ENCODE measurements at regions not wholly inside any gene's neighbourhood (a gene's known extent, or its start where the extent isn't known, plus 50 kb on each side); places are given as distances from the start of the nearest gene placed in this dataset.

GRCh38 chr10:53013201-53013810 is 240.7 kb upstream of the MBL2 start:
- H3K27me3 Mint-ChIP-seq (ENCODE audit: unreplicated experiment) = no peaks in the 10 kb centered on the region
- no peaks in the 10 kb centered on the region for H3K4me1 Mint-ChIP-seq (ENCODE audit: unreplicated experiment)
- H3K27ac Mint-ChIP-seq (ENCODE audit: unreplicated experiment) = no peak overlapping the region
- no peaks in the 10 kb centered on the region for H3K9me3 Mint-ChIP-seq (ENCODE audit: unreplicated experiment)
- H3K4me3 Mint-ChIP-seq (ENCODE audit: unreplicated experiment) = no peak overlapping the region
- TF ChIP-seq, protein P1, sequence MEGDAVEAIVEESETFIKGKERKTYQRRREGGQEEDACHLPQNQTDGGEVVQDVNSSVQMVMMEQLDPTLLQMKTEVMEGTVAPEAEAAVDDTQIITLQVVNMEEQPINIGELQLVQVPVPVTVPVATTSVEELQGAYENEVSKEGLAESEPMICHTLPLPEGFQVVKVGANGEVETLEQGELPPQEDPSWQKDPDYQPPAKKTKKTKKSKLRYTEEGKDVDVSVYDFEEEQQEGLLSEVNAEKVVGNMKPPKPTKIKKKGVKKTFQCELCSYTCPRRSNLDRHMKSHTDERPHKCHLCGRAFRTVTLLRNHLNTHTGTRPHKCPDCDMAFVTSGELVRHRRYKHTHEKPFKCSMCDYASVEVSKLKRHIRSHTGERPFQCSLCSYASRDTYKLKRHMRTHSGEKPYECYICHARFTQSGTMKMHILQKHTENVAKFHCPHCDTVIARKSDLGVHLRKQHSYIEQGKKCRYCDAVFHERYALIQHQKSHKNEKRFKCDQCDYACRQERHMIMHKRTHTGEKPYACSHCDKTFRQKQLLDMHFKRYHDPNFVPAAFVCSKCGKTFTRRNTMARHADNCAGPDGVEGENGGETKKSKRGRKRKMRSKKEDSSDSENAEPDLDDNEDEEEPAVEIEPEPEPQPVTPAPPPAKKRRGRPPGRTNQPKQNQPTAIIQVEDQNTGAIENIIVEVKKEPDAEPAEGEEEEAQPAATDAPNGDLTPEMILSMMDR (IDR thresholded peaks at IDR 0.05; ENCODE audit: unreplicated experiment) = no peak
- H3K36me3 Mint-ChIP-seq (ENCODE audit: low read depth, unreplicated experiment) = no peaks in the 10 kb centered on the region
- no peak for DNase-seq (ENCODE audit: low spot score)

DNA sequence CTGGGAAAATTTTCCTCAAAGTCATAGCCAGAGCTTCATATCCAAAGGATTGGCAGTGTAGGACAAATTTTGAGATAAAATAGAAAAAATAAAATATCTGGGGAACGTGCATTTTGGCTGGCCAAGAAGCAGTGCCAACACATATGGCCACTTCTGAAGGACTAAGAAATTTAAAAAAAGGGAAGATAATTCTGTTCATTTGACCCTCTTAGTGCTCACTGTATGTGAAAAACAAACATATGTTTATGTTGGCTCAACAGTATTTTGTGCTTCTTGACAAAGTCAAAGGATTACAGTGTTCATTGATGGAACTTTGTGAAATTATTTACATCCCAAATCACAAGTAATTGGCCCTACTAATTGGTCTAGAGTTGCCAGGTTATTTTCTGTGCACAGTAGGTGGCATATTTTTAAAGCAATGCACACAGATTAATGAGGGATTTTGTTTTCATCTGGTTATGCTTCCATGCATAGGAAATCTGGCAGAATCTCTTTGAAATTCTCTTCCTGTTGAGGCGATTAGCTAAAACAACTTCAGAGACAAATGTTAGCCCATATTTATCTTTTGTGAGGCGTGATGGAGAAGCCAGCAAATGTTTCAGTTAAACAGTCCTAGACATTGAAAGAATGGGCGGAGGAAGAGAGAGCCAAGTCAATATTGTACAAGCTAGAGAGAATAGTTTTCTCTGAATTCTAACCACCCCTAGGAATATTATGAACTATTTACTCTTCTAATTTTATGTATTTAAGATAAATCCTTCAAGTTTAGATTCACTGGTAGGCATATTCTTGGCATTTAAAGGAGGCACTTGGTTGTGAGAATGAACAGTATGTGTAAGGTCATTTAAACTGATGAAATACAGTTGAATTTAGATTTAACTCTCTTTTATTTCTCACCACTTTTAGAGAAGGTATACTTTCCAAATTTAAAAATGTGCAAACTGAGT is 237.7 kb upstream of the MBL2 start:
- Mint-ChIP-seq H3K4me1 (ENCODE audit: unreplicated experiment) (no peaks in the 10 kb centered on the region), H3K4me3 (ENCODE audit: unreplicated experiment) (no peak overlapping the region), H3K27ac (ENCODE audit: unreplicated experiment) (no peak overlapping the region), H3K9me3 (ENCODE audit: unreplicated experiment) (no peaks in the 10 kb centered on the region), H3K36me3 (ENCODE audit: low read depth, unreplicated experiment) (no peaks in the 10 kb centered on the region), H3K27me3 (ENCODE audit: unreplicated experiment) (peaks cover 1% of the 10 kb centered on the region)
- no peak for DNase-seq (ENCODE audit: low spot score)
- TF ChIP-seq, protein P1 (IDR thresholded peaks at IDR 0.05; ENCODE audit: unreplicated experiment) = no peak

DNA sequence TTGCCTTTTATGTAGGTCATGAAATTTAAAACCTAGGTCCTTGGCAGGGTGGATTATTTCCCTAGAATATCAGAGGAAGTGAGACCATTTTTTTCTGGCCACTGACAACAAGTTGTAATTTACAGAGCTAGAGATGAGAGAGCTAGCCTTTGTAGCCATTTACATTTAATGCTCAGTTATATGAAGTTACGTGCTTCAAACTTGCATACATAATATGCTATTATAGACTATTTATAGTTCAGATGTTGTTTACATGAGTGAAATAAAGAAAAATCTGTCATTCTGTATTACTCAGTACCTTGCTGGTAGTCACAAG is 234.9 kb upstream of the MBL2 start:
- Mint-ChIP-seq H3K27me3 (ENCODE audit: unreplicated experiment) (peaks cover 1% of the 10 kb centered on the region), H3K4me3 (ENCODE audit: unreplicated experiment) (no peak overlapping the region), H3K27ac (ENCODE audit: unreplicated experiment) (no peak overlapping the region), H3K36me3 (ENCODE audit: low read depth, unreplicated experiment) (no peaks in the 10 kb centered on the region), H3K9me3 (ENCODE audit: unreplicated experiment) (no peaks in the 10 kb centered on the region), H3K4me1 (ENCODE audit: unreplicated experiment) (no peaks in the 10 kb centered on the region)
- DNase-seq (ENCODE audit: low spot score) = no peak
- TF ChIP-seq, protein P1 (IDR thresholded peaks at IDR 0.05; ENCODE audit: unreplicated experiment) = no peak

DNA sequence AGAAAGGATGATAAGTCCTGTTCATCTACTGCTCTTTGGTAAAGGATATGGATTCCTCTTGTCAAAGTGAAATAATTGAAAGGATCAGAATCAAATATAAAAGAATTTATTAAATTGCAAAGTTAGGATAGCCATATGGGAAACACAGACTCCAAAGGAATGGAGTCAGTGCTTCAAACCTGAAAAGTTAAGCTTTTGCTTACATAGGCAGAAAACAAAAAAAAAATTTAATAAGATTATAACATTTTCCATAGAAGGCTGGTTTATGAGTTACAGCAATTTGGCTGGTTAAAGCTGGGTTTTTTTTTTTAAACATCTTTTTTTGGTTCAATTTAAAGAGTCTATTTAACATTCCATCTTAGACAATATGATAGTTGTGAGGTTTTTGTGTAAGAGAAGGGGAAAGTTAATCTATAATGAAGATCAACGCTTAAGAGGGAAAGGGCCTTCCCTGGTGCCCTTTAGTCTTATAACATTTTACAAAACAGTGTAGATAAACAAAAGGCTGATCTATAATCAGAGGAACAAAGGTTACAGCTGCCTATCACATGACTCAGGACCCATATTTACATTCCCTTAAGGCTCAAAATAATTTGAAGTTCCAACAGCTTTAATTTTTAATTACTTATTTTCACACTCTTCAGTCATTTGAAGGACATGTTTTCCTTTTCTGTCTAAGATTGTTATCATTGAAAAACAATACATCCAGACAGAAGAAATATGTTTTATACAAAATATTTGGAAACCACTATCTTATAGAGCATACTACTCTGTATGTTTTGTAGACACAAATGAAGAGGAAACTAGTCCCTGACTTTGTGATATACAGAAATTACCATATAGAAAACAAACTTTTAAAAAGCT is 234.3 kb upstream of the MBL2 start:
- H3K27me3 Mint-ChIP-seq (ENCODE audit: unreplicated experiment) = peaks cover 1% of the 10 kb centered on the region
- H3K9me3 Mint-ChIP-seq (ENCODE audit: unreplicated experiment) = no peaks in the 10 kb centered on the region
- no peaks in the 10 kb centered on the region for H3K36me3 Mint-ChIP-seq (ENCODE audit: low read depth, unreplicated experiment)
- H3K4me1 Mint-ChIP-seq (ENCODE audit: unreplicated experiment) = no peaks in the 10 kb centered on the region
- no peak overlapping the region for H3K4me3 Mint-ChIP-seq (ENCODE audit: unreplicated experiment)
- TF ChIP-seq, protein P1 (IDR thresholded peaks at IDR 0.05; ENCODE audit: unreplicated experiment) = no peak
- no peak overlapping the region for H3K27ac Mint-ChIP-seq (ENCODE audit: unreplicated experiment)
- no peak for DNase-seq (ENCODE audit: low spot score)
